Large intestine (tissue), 3 donors: ENCODE measurements at regions not wholly inside any gene's neighbourhood (a gene's known extent, or its start where the extent isn't known, plus 50 kb on each side); places are given as distances from the start of the nearest gene placed in this dataset.

Experiments used
- DNase-seq, 2 donors: peaks; one replicate each; pipeline versions ENCODE4 v3.0.0 to v3.0.0-alpha.2; 2013
- H3K27ac ChIP-seq: one replicate; pipeline ENCODE4 v1.5.1; 2013; ENCODE audit warnings: low read length
- H3K27me3 ChIP-seq: 2 replicates; pipeline ENCODE4 v1.6.1; 2013; ENCODE audit warnings: low read length; ENCODE audit not compliant: control insufficient read depth, insufficient read depth
- H3K36me3 ChIP-seq: 2 replicates; pipeline ENCODE4 v1.6.1; 2013; ENCODE audit warnings: low read length; ENCODE audit not compliant: control insufficient read depth, insufficient read depth
- H3K4me1 ChIP-seq: one replicate; pipeline ENCODE4 v1.6.1; 2013; ENCODE audit warnings: low read length; ENCODE audit not compliant: control insufficient read depth, insufficient read depth
- H3K4me3 ChIP-seq: one replicate; pipeline ENCODE4 v1.5.1; 2013; ENCODE audit warnings: low read length
- H3K9me3 ChIP-seq: one replicate; pipeline ENCODE4 v1.6.1; 2013; ENCODE audit warnings: mild to moderate bottlenecking, low read depth, low read length, moderate library complexity; ENCODE audit not compliant: control insufficient read depth
- WGBS: methylation state at CpG from one replicate; pipeline ENCODE4 v1.1.5; 2013; ENCODE audit warnings: low lambda C conversion rate; ENCODE audit not compliant: insufficient coverage; 5-methylcytosine and 5-hydroxymethylcytosine counted together

DNA sequence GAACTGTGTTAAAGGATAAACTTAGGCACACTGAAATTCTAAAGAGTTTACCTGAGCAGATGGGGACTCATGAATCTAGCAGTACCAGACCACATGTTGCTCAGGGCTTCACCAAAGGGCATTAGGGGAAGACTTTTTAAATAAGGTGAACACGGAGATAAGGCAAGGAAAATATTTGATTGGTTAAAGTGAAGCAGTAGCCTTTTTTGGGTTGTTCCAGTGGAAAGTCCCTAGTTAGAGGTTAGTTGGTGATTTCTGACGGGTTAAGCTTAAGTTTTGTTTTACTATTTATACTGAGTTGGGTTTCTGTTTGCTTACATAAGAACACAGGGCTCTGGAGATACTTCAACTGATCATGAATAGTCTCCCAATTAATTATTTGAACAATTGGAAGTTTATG, 722.5 kb downstream of the SOCS6 start:
- WGBS, result no CpG with 5 or more reads among the region's 2 CpGs
- no peaks in the 10 kb centered on the region for H3K36me3 ChIP-seq
- no peaks in the 10 kb centered on the region for H3K27me3 ChIP-seq
- no peak overlapping the region for H3K4me3 ChIP-seq
- no peaks in the 10 kb centered on the region for H3K4me1 ChIP-seq
- DNase-seq, result no peak
- no peak overlapping the region for H3K27ac ChIP-seq
- no peaks in the 10 kb centered on the region for H3K9me3 ChIP-seq

DNA sequence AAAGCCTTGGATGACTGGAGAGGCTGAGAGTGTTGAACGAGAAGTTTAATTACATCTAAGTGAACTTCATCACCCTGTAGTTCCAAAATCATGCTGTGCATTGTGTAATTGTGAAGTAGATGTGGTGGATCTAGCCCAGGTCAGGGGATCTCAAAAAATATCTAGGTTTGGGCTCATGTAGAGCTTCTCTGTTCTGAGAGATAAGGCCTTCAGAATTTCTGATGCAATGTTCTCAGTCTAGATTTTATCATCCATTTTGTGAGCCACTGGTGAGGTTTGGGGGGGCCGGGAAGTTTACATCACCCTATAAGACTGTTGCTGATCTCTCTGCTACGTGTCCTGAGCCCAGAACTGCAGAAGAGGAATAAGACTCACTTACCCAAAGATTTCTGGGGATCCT, 719.4 kb downstream of the SOCS6 start:
- Histone ChIP-seq H3K27me3 (no peaks in the 10 kb centered on the region), H3K9me3 (no peaks in the 10 kb centered on the region), H3K36me3 (no peaks in the 10 kb centered on the region), H3K4me3 (no peak overlapping the region), H3K4me1 (no peaks in the 10 kb centered on the region), H3K27ac (no peak overlapping the region)
- DNase-seq, result no peak
- 83% methylated on average over 1 of the region's 3 CpGs for WGBS

DNA sequence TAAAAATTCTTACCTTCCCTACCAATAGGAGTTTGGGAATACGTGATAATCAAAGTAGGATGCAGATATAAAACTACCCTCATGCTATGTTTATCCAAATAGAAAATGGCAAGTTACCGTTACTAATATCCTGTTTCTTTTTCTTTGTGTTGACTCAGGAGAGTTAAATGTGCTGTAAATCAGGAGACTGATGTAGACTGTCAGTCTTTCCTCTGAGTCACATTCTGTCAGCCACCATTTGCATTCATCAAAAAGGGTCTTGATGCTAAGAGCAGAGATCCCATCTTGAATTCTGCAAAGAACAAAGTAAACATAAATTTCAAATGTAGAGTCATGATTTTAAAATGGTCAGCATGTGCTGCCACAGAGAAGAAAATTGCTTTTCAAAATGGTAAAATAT, 712.8 kb downstream of the SOCS6 start:
- no CpG with 5 or more reads among the region's 2 CpGs for WGBS
- Histone ChIP-seq H3K36me3 (no peaks in the 10 kb centered on the region), H3K9me3 (no peaks in the 10 kb centered on the region), H3K4me1 (no peaks in the 10 kb centered on the region), H3K27ac (no peak overlapping the region), H3K4me3 (no peak overlapping the region), H3K27me3 (no peaks in the 10 kb centered on the region)
- DNase-seq, result no peak

DNA sequence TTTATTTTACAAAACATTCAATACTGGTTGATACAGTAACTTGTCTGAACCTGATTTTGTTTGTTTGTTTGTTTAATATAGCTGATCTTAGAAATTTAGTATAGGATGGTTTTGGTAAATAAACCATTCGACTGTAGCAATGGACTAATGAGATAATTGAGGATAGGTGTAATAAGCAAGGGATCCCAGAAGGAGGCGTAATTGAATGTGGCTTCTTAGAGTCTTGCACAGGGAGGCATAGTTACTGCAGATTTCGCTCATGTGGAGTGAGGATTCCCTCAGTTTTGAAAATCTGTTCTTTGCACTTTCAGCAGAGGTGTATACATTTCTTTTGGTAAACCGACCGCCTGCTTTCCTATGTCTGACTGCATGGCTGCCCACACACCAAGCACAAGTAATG, 709.6 kb downstream of the SOCS6 start:
- Histone ChIP-seq H3K4me3 (no peak overlapping the region), H3K9me3 (no peaks in the 10 kb centered on the region), H3K27ac (no peak overlapping the region), H3K4me1 (no peaks in the 10 kb centered on the region), H3K27me3 (no peaks in the 10 kb centered on the region), H3K36me3 (no peaks in the 10 kb centered on the region)
- WGBS, result 45% methylated on average over 2 of the region's 5 CpGs
- DNase-seq, result no peak

DNA sequence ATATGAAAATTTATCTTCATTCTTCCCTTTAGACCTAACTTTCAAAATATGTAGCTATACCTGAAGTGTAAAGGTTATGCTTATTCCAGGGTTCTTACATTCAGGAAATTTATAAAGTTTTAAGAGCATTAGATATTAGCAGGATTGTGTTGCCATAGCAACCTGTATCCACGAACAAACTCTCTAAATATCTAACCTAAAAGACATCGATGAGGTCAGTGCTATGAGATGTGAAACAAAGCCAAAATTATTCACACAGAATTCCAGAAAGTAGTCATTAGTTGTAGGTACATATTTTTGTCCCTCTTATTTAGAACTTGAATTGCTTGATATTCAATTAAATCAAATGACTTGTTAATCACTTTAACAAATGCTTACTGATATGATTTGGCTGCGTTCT, 705.3 kb downstream of the SOCS6 start:
- DNase-seq, result no peak
- H3K4me1 ChIP-seq, result no peaks in the 10 kb centered on the region
- no peak overlapping the region for H3K27ac ChIP-seq
- H3K36me3 ChIP-seq, result no peaks in the 10 kb centered on the region
- H3K4me3 ChIP-seq, result no peak overlapping the region
- 50% methylated on average over 1 of the region's 3 CpGs for WGBS
- no peaks in the 10 kb centered on the region for H3K9me3 ChIP-seq
- H3K27me3 ChIP-seq, result no peaks in the 10 kb centered on the region

DNA sequence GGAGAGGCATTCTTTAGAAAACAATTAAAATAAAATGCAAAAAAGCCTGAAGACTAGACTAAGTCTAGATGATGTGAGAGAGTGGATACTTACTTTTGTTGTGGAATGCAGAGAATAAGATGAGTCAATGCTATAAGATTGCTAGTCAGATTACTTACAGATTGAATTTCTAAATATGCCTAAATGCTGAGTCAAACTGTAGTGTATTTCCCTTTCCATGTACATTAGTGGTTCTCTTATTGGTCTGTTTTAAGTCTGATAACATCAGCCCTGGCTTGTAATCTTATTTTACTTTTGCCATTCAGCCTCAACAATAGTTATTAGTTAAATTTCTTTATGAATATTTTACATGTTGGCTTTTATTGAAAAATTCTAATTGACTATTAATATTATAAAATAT, 702.7 kb downstream of the SOCS6 start:
- no peaks in the 10 kb centered on the region for H3K27me3 ChIP-seq
- no peaks in the 10 kb centered on the region for H3K9me3 ChIP-seq
- no peaks in the 10 kb centered on the region for H3K4me1 ChIP-seq
- H3K4me3 ChIP-seq, result no peak overlapping the region
- no peak overlapping the region for H3K27ac ChIP-seq
- no peaks in the 10 kb centered on the region for H3K36me3 ChIP-seq
- DNase-seq, result no peak

DNA sequence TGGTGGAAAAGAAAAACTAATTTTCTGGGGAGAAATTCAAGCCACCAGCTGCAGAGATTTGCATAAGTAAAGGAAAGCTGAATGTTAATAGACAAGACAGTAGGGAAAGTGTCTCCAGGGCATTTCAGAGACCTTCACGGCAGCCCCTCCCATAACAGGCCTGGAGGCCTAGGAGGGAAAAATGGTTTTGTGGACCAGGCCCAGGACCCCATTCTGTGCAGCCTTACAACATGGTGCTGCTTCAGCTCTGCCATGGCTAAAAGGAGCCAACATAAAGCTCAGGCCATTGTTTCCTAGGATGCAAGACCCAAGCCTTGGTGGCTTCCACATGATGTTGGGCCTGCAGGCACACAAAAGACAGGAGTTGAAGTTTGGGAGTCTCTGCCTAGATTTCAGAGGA, 697.1 kb downstream of the SOCS6 start:
- H3K4me3 ChIP-seq, result no peak overlapping the region
- H3K4me1 ChIP-seq, result no peaks in the 10 kb centered on the region
- no peaks in the 10 kb centered on the region for H3K36me3 ChIP-seq
- no peak overlapping the region for H3K27ac ChIP-seq
- no peaks in the 10 kb centered on the region for H3K27me3 ChIP-seq
- no peak for DNase-seq
- H3K9me3 ChIP-seq, result no peaks in the 10 kb centered on the region
- WGBS, result no CpG with 5 or more reads among the region's 1 CpG

DNA sequence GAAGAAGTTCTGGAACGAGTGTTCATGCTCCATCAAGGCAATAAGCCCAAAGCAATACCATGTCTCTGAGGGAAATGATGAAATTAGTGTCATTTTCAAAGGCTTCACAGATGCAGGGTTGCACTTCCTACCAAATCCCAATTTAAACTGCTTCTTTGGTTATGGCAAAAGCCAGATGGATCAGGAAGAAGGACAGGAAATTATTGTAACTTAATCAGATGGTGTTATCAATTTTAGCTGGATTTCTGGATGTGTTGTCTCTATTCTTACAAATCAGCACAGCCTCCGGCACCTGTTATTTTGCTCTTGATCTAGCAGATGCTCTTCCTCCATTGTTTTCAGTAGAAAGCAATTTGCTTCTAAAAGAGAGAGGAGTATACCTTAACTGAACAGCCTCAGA, 693.4 kb downstream of the SOCS6 start:
- H3K27ac ChIP-seq, result no peak overlapping the region
- no peak for DNase-seq
- no peaks in the 10 kb centered on the region for H3K27me3 ChIP-seq
- no peak overlapping the region for H3K4me3 ChIP-seq
- no peaks in the 10 kb centered on the region for H3K4me1 ChIP-seq
- no peaks in the 10 kb centered on the region for H3K36me3 ChIP-seq
- WGBS, result 79% methylated on average over 2 of the region's 2 CpGs
- peaks cover 3% of the 10 kb centered on the region for H3K9me3 ChIP-seq

DNA sequence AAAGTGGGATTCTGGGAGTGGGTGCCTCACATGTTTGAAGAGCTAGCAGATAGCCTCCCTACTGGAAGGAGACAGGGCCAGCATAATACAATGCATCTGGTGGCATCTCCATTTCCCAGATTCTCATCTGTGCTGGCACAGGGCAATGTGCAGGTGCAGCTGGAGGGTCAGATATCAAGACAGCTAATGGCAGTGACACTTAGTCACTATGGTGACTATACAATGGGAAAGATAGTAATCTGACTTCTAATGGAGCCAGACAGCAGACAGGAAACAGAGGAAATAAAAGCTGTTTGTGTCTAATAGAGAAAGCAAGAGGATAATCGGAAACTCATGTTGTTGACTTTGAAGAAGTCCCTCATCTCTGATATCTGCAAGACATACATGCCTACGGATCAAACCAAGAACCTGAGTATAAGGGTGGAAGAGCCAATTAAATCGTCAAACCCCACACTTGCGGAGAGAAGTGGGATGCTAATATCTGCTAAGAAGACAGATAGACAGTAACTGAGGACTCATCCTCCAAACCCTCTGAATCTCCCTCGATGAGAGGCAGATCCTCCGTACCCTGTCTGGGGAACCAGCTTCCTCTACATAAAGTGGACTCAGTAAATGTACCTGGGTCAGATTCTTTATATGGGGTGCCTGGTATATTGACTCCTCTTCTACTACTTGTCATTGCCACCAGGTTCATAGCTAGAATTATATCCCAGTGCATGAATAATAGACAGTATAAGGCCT, 692.7 kb downstream of the SOCS6 start:
- H3K27me3 ChIP-seq, result no peaks in the 10 kb centered on the region
- WGBS, result 67% methylated on average over 1 of the region's 6 CpGs
- no peaks in the 10 kb centered on the region for H3K4me1 ChIP-seq
- H3K36me3 ChIP-seq, result no peaks in the 10 kb centered on the region
- no peak overlapping the region for H3K4me3 ChIP-seq
- no peak overlapping the region for H3K27ac ChIP-seq
- DNase-seq, result no peak
- H3K9me3 ChIP-seq, result peaks cover 3% of the 10 kb centered on the region

DNA sequence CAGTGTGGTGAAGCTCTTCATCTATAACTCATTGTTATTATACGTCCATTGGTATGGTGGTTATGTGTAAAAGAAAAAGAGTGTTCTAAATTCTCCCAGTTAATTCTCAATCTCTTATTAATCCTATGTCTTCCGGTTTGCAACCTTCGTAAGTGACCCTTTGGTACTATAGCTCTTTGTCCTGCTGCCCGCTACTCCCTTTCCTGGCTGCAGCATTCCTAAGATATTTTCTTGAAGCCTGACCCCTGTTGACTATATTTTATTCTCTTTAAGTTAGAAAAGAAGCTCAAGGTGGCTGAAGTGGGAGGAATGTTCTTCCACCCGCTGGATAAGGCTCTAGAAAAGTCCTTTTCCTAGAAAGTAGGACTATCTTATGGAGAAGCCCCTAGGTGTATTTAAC, 684.8 kb downstream of the SOCS6 start:
- H3K36me3 ChIP-seq, result no peaks in the 10 kb centered on the region
- no peak for DNase-seq
- H3K4me1 ChIP-seq, result no peaks in the 10 kb centered on the region
- no peaks in the 10 kb centered on the region for H3K27me3 ChIP-seq
- H3K27ac ChIP-seq, result no peak overlapping the region
- H3K9me3 ChIP-seq, result no peaks in the 10 kb centered on the region
- H3K4me3 ChIP-seq, result no peak overlapping the region
- 50% methylated on average over 3 of the region's 5 CpGs for WGBS

DNA sequence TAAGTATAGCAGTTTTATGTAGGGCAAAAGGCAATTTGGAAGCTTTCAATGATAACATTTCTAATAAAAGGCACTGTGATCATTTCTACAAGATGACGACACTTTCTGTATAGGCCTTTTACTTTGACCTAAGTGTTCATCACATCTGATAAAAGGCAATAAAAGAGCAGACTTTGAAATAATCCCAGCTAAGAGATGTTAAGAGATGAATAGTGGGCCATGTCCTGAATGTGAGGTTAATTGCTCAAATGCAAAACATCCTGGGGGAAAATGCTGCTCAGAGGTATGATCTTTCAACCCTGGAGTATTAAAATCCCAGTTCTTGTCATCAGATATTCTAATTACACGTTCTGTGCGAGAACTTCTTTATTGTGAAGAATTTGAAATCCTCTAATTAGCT, 677.6 kb downstream of the SOCS6 start:
- 33% methylated on average over 2 of the region's 3 CpGs for WGBS
- Histone ChIP-seq H3K4me3 (no peak overlapping the region), H3K27me3 (no peaks in the 10 kb centered on the region), H3K36me3 (no peaks in the 10 kb centered on the region), H3K27ac (no peak overlapping the region), H3K4me1 (no peaks in the 10 kb centered on the region), H3K9me3 (no peaks in the 10 kb centered on the region)
- DNase-seq, result peak in 1 of 2 donors; percentile 3
